ENCODE measurements at regions not wholly inside any gene's neighbourhood (a gene's known extent, or its start where the extent isn't known, plus 50 kb on each side); places are given as distances from the start of the nearest gene placed in this dataset.

DNA sequence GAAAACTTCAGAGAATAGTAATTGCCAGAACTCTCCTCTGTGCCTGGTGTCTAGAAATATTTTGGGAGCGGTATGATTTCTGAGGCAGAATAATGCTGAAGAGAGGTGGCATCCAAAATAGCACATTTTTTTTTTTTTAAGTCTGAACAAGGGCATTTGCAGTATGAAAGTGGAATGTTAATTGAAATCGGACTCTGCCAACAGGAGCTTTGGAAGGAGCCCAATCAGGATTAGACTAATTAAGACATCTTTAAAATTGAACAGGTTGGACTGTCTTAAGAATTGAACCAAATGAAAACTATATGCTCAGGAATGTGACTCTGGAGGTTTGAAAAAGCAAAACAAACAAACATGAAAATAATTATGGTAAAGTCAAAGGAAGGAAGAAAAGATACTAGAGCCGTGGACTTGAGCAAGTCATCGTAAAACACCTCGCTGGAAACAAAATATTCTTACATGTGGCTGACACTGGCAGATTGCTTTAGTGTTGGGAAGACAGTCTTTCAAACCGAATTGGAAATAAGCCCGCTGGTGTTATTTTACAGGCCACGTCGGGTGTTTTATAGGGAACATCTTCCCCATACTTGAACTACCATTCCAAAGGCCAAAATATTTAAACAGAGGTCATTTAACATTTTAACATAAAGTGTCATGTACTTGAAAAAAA lies 436.3 kb downstream of the VRK1 start:
- no peak overlapping the region for H3K4me3 ChIP-seq (ENCODE audit: low read depth, low read length)
- DNase-seq (ENCODE audit: low read depth), result peak; percentile 44
- TF ChIP-seq CTCF (IDR thresholded peaks at IDR 0.05; ENCODE audit: control insufficient read depth, extremely low read depth, insufficient read depth), result no peak

- no peak overlapping the region for H3K4me3 ChIP-seq (ENCODE audit: low read depth, low read length)
- no peak for DNase-seq (ENCODE audit: low read depth)
- TF ChIP-seq CTCF (IDR thresholded peaks at IDR 0.05; ENCODE audit: control insufficient read depth, extremely low read depth, insufficient read depth), result no peak
These were observed 449.5 kb downstream of the VRK1 start for GRCh38 chr14:97246648-97247047.

- TF ChIP-seq CTCF (IDR thresholded peaks at IDR 0.05; ENCODE audit: control insufficient read depth, extremely low read depth, insufficient read depth), result no peak
- no peak for DNase-seq (ENCODE audit: low read depth)
These were observed 451.8 kb downstream of the VRK1 start for GRCh38 chr14:97248973-97249372.

GRCh38 chr14:97250931-97251330 lies 453.7 kb downstream of the VRK1 start:
- TF ChIP-seq CTCF (IDR thresholded peaks at IDR 0.05; ENCODE audit: control insufficient read depth, extremely low read depth, insufficient read depth), result no peak; the same call in 1 of the 2 replicates
- H3K4me3 ChIP-seq (ENCODE audit: low read depth, low read length), result no peak overlapping the region
- no peak for DNase-seq (ENCODE audit: low read depth)

More at GRCh38 chr14:97248973-97249372, 451.8 kb downstream of the VRK1 start:
- no peak overlapping the region for H3K4me3 ChIP-seq (ENCODE audit: low read depth, low read length)

DNA sequence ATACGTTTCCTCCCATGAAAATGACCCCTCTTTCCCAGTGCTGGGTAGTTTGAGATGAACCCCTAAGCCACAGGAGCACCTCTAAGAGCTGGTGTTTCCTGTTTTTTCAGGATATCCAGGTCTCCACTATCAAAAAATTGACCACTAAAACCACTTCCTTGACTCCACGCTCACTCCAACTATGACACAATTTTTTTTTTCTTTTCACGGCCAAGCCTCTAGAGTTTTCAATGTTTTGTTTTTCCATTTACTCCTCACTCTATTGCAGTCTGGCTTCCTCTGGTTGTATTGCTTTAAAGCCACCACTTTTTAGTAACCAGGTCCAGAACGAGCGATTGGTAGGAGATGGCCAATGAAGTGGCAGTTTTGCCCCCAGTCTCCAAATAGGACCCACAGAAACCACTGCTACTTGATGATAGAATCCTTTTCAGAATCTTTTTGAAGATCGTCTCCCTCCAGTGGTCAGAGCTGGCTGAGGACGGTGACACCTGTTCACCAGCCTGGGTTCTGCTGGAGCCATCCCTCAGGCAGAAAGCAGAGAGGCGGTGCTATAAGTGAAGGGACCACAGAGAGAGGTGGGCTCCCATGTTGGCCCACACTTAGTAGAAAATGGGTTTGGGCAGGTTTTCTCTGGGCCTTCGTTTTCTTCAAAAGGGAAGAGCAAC lies 454.4 kb downstream of the VRK1 start:
- no peak for DNase-seq (ENCODE audit: low read depth)

GRCh38 chr14:97253756-97254155 lies 456.6 kb downstream of the VRK1 start:
- no peak overlapping the region for H3K4me3 ChIP-seq (ENCODE audit: low read depth, low read length)
- no peak for TF ChIP-seq CTCF (IDR thresholded peaks at IDR 0.05; ENCODE audit: control insufficient read depth, extremely low read depth, insufficient read depth)
- no peak for DNase-seq (ENCODE audit: low read depth)

More for the DNA sequence above, 454.4 kb downstream of the VRK1 start:
- no peak for TF ChIP-seq CTCF (IDR thresholded peaks at IDR 0.05; ENCODE audit: control insufficient read depth, extremely low read depth, insufficient read depth)
- no peak overlapping the region for H3K4me3 ChIP-seq (ENCODE audit: low read depth, low read length)

Data from LNCaP clone FGC (cell line).